ENCODE measurements at regions not wholly inside any gene's neighbourhood (a gene's known extent, or its start where the extent isn't known, plus 50 kb on each side); places are given as distances from the start of the nearest gene placed in this dataset.

DNA sequence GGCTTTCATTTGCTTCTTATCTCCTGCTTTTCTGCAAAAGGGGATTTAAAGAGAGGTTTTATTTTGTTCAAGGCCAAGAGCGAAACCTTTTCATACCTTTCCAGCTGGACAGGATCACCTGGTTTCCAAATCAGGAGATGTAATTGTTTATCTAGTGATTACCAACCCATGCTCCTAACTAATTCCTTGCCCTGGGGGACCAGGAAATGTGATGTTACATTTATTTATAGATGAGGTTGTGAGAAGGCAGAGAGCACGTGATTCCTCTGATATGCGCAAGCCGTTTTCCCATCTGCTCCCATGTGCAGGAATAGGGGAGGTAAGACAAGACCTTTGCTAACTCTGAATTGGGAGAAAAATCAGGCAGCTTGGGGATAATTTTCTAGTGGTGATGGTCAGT lies 507.2 kb upstream of the LARGE1 start:
- H3K9me3 ChIP-seq: no peaks in the 10 kb centered on the region
- H3K4me1 ChIP-seq (ENCODE audit: low read depth): no peaks in the 10 kb centered on the region
- H3K4me3 ChIP-seq: no peak overlapping the region
- TF ChIP-seq, protein P1, sequence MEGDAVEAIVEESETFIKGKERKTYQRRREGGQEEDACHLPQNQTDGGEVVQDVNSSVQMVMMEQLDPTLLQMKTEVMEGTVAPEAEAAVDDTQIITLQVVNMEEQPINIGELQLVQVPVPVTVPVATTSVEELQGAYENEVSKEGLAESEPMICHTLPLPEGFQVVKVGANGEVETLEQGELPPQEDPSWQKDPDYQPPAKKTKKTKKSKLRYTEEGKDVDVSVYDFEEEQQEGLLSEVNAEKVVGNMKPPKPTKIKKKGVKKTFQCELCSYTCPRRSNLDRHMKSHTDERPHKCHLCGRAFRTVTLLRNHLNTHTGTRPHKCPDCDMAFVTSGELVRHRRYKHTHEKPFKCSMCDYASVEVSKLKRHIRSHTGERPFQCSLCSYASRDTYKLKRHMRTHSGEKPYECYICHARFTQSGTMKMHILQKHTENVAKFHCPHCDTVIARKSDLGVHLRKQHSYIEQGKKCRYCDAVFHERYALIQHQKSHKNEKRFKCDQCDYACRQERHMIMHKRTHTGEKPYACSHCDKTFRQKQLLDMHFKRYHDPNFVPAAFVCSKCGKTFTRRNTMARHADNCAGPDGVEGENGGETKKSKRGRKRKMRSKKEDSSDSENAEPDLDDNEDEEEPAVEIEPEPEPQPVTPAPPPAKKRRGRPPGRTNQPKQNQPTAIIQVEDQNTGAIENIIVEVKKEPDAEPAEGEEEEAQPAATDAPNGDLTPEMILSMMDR (IDR thresholded peaks at IDR 0.05): no peak
- DNase-seq: no peak
- intact Hi-C loops (cut with DNase I, micrococcal nuclease): no loop called here
- H3K36me3 ChIP-seq (ENCODE audit: low read depth): no peaks in the 10 kb centered on the region
- no peak for ATAC-seq

DNA sequence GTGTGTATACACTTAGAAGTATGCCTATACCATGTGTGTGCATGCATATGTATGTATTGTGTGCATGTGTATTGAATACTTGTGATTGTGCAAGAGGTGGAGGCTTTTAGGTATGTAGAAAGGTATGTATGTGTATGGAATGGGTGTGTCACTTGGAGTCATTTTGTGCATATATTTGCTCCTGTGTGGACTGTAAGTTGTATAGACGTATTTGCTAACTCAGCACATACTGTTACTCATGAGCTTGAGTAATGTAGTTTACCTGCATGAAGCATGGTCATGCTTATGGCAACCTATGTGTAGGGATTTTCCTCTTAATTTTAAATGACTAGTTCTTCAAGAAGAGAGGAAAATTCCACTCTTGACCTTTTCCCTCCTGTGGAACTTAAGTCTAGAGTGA lies 507.6 kb upstream of the LARGE1 start:
- TF ChIP-seq, protein P1 (IDR thresholded peaks at IDR 0.05): no peak
- no peaks in the 10 kb centered on the region for H3K9me3 ChIP-seq
- no peak overlapping the region for H3K4me3 ChIP-seq
- no peaks in the 10 kb centered on the region for H3K36me3 ChIP-seq (ENCODE audit: low read depth)
- H3K4me1 ChIP-seq (ENCODE audit: low read depth): no peaks in the 10 kb centered on the region
- no peak for ATAC-seq
- intact Hi-C loops (cut with DNase I, micrococcal nuclease): no loop called here
- DNase-seq: no peak

- intact Hi-C loops (cut with DNase I, micrococcal nuclease): no loop called here
- Histone ChIP-seq H3K36me3 (ENCODE audit: low read depth) (no peaks in the 10 kb centered on the region), H3K9me3 (no peaks in the 10 kb centered on the region), H3K4me3 (no peak overlapping the region), H3K4me1 (ENCODE audit: low read depth) (no peaks in the 10 kb centered on the region)
- no peak for DNase-seq
- TF ChIP-seq, protein P1 (IDR thresholded peaks at IDR 0.05): no peak
- ATAC-seq: no peak
Measured at GRCh38 chr22:34429314-34429713, 509.0 kb upstream of the LARGE1 start.

DNA sequence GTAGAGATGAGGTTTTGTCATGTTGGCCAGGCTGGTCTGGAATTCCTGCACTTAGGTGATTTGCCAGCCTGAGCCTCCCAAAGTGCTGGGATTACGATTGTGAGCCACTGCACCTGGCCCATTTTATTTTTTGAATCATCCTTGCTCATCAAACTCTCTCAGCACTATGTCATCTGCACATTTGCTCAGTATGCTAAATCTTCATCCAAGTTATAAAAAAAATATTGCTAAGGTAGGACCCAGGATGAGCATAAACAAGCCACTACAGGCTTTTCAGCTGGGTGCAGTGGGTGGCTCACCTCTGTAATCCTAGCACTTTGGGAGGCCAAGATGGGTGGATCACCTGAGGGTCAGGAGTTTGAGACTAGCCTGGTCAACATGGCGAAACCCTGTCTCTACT lies 510.1 kb upstream of the LARGE1 start:
- DNase-seq: no peak
- Histone ChIP-seq H3K4me1 (ENCODE audit: low read depth) (no peaks in the 10 kb centered on the region), H3K9me3 (no peaks in the 10 kb centered on the region), H3K4me3 (no peak overlapping the region), H3K36me3 (ENCODE audit: low read depth) (no peaks in the 10 kb centered on the region)
- TF ChIP-seq, protein P1 (IDR thresholded peaks at IDR 0.05): no peak
- no peak for ATAC-seq
- intact Hi-C loops (cut with DNase I, micrococcal nuclease): no loop called here

DNA sequence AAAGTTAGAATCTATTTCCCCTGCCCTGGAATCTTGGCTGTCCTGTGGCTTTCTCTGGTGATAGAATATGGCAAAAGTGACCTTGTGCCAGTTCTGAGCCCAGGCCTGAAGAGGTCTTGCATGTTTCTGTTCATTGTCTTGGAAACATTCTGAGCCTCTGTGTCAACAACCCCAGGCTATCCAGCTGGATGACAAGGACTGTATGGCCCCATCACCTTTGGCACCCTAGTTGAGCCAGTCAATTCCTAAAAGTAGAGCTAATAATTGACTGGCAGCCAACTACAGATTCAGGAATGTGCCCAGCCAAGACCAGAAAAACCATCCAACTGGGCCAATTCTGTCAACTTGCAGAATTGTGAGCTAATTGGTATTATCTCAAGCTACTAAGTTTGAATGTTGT lies 514.1 kb upstream of the LARGE1 start:
- Histone ChIP-seq H3K9me3 (no peaks in the 10 kb centered on the region), H3K4me1 (ENCODE audit: low read depth) (no peaks in the 10 kb centered on the region), H3K36me3 (ENCODE audit: low read depth) (no peaks in the 10 kb centered on the region), H3K4me3 (no peak overlapping the region)
- ATAC-seq: no peak
- TF ChIP-seq, protein P1 (IDR thresholded peaks at IDR 0.05): no peak
- intact Hi-C loops (cut with DNase I, micrococcal nuclease): no loop called here
- DNase-seq: no peak

DNA sequence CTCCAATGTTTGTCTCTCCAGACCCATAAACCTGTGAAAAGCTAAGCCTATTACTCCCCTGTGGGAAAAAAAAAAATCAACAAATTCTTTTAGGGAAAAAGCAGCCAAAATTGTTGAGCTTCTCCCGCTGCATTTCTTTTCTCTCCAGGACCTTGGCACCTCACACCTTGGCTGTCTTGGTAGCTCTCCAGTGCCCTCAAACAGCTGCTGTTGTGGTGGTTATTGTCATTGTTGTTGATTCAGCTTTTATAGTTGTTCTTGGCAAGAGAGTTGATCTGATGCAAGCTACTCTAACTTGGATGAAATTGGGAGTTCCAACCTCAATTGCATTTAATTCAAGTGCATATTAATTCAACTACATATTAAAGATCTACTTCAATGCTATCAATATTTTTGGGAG lies 516.9 kb upstream of the LARGE1 start:
- intact Hi-C loops (cut with DNase I, micrococcal nuclease): no loop called here
- TF ChIP-seq, protein P1 (IDR thresholded peaks at IDR 0.05): no peak
- H3K36me3 ChIP-seq (ENCODE audit: low read depth): no peaks in the 10 kb centered on the region
- ATAC-seq (no peak), DNase-seq (no peak)
- H3K4me3 ChIP-seq: no peak overlapping the region
- H3K4me1 ChIP-seq (ENCODE audit: low read depth): no peaks in the 10 kb centered on the region
- no peaks in the 10 kb centered on the region for H3K9me3 ChIP-seq

Measured in mucosa of descending colon (tissue), 3 donors.